Ishikawa (cell line): ENCODE measurements at regions not wholly inside any gene's neighbourhood (a gene's known extent, or its start where the extent isn't known, plus 50 kb on each side); places are given as distances from the start of the nearest gene placed in this dataset.

Experiments used
- CEBPB ChIP-seq: IDR thresholded peaks from 2 replicates; pipeline ENCODE4 v1.6.1; 2012
- CREB1 ChIP-seq: IDR thresholded peaks from 2 replicates; pipeline ENCODE4 v1.6.1; 2012; ENCODE audit warnings: low read depth
- EGR1 ChIP-seq: IDR thresholded peaks from 2 replicates; pipeline ENCODE4 v1.6.1; 2012
- EP300 ChIP-seq: IDR thresholded peaks from 2 replicates; pipeline ENCODE4 v1.6.1; 2012; ENCODE audit warnings: borderline replicate concordance
- FOXM1 ChIP-seq: IDR thresholded peaks from 2 replicates; pipeline ENCODE4 v1.6.1; 2012; ENCODE audit warnings: low read depth, borderline replicate concordance
- NFIC ChIP-seq: IDR thresholded peaks from 2 replicates; pipeline ENCODE4 v1.6.1; 2012
- RAD21 ChIP-seq: IDR thresholded peaks from 2 replicates; pipeline ENCODE4 v1.6.1; 2012; ENCODE audit warnings: low read depth
- TAF1 ChIP-seq: IDR thresholded peaks from 2 replicates; pipeline ENCODE4 v1.6.1; 2012; ENCODE audit warnings: low read depth, mild to moderate bottlenecking
- TCF12 ChIP-seq: IDR thresholded peaks from 2 replicates; pipeline ENCODE4 v1.6.1; 2012; ENCODE audit warnings: low read depth
- YY1 ChIP-seq: IDR thresholded peaks from 2 replicates; pipeline ENCODE4 v1.6.1; 2012; ENCODE audit warnings: low read depth
- ZBTB7A ChIP-seq: IDR thresholded peaks from 2 replicates; pipeline ENCODE4 v1.6.1; 2012; ENCODE audit warnings: low read depth
- TF ChIP-seq, protein P1 (sequence below): IDR thresholded peaks from 2 replicates; pipeline ENCODE4 v1.6.1; 2012; ENCODE audit warnings: low read depth, mild to moderate bottlenecking
- TF ChIP-seq, protein P2 (sequence below): IDR thresholded peaks from 2 replicates; pipeline ENCODE4 v1.6.1; 2012
- TF ChIP-seq, protein P3 (sequence below): IDR thresholded peaks from 2 replicates; pipeline ENCODE4 v1.6.1; 2012

DNA sequence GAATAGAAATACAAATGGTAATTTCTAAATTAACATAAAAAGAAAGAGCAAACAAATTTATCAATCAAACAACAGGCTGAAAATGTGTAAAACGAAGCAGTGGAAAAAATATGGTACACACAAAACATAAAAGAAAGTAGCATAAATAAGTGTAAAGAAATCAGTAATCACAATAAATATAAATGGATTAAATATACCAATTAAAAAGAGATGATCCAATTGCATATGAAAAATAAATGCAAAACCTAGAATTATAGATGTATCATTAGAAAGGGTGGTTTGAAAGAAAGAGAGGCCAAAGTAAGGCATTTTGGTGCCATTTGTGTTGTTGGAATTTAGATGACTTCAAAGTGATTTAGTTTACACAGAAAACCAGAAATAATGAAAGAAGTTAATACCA lies 202.2 kb downstream of the PTBP2 start:
- TF ChIP-seq EP300: no peak
- TF ChIP-seq, protein P1, sequence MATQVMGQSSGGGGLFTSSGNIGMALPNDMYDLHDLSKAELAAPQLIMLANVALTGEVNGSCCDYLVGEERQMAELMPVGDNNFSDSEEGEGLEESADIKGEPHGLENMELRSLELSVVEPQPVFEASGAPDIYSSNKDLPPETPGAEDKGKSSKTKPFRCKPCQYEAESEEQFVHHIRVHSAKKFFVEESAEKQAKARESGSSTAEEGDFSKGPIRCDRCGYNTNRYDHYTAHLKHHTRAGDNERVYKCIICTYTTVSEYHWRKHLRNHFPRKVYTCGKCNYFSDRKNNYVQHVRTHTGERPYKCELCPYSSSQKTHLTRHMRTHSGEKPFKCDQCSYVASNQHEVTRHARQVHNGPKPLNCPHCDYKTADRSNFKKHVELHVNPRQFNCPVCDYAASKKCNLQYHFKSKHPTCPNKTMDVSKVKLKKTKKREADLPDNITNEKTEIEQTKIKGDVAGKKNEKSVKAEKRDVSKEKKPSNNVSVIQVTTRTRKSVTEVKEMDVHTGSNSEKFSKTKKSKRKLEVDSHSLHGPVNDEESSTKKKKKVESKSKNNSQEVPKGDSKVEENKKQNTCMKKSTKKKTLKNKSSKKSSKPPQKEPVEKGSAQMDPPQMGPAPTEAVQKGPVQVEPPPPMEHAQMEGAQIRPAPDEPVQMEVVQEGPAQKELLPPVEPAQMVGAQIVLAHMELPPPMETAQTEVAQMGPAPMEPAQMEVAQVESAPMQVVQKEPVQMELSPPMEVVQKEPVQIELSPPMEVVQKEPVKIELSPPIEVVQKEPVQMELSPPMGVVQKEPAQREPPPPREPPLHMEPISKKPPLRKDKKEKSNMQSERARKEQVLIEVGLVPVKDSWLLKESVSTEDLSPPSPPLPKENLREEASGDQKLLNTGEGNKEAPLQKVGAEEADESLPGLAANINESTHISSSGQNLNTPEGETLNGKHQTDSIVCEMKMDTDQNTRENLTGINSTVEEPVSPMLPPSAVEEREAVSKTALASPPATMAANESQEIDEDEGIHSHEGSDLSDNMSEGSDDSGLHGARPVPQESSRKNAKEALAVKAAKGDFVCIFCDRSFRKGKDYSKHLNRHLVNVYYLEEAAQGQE: no peak
- no peak for TF ChIP-seq YY1
- TF ChIP-seq, protein P2, sequence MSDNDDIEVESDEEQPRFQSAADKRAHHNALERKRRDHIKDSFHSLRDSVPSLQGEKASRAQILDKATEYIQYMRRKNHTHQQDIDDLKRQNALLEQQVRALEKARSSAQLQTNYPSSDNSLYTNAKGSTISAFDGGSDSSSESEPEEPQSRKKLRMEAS: no peak
- no peak for TF ChIP-seq NFIC
- no peak for TF ChIP-seq CEBPB
- no peak for TF ChIP-seq TCF12
- TF ChIP-seq RAD21: no peak
- TF ChIP-seq TAF1: no peak
- TF ChIP-seq EGR1: no peak
- TF ChIP-seq CREB1: no peak
- no peak for TF ChIP-seq ZBTB7A
- no peak for TF ChIP-seq FOXM1
- TF ChIP-seq, protein P3, sequence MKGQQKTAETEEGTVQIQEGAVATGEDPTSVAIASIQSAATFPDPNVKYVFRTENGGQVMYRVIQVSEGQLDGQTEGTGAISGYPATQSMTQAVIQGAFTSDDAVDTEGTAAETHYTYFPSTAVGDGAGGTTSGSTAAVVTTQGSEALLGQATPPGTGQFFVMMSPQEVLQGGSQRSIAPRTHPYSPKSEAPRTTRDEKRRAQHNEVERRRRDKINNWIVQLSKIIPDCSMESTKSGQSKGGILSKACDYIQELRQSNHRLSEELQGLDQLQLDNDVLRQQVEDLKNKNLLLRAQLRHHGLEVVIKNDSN: no peak
